HepG2 (cell line): ENCODE measurements at regions not wholly inside any gene's neighbourhood (a gene's known extent, or its start where the extent isn't known, plus 50 kb on each side); places are given as distances from the start of the nearest gene placed in this dataset.

Source experiments
- ATF4 ChIP-seq, 2 experiments: fragments of 450-650 bp in 1 of 2; sonication (generic) in 1 of 2; formaldehyde crosslinking; IDR thresholded peaks; 2 replicates each; pipeline versions ENCODE4 v1.5.0 to v1.8.0; 2020 to 2022; ENCODE audit warnings: mild to moderate bottlenecking in 1 of 2, missing genetic modification reagents in 1 of 2
- CSRNP2 ChIP-seq: sonication (generic); formaldehyde crosslinking; conservative IDR thresholded peaks from 2 replicates; pipeline ENCODE4 v1.8.0; 2022; ENCODE audit warnings: low read depth, missing genetic modification reagents
- EEA1 ChIP-seq: sonication (generic); formaldehyde crosslinking; IDR thresholded peaks from 2 replicates; pipeline ENCODE4 v1.5.1; 2020; ENCODE audit warnings: mild to moderate bottlenecking, missing genetic modification reagents, borderline replicate concordance
- FIP1L1 ChIP-seq: fragments of 200-400 bp; formaldehyde crosslinking; IDR thresholded peaks from 2 replicates; pipeline ENCODE4 v1.6.1; 2018; ENCODE audit warnings: low read depth, mild to moderate bottlenecking, low read length, moderate library complexity, borderline replicate concordance; ENCODE audit not compliant: insufficient read depth
- FOXA1 ChIP-seq, 2 experiments: fragments of 450-650 bp in 1 of 2; sonication (generic) in 1 of 2; formaldehyde crosslinking in 1 of 2; IDR thresholded peaks; 2 replicates each; pipeline versions ENCODE4 v1.4.0 to v1.6.1; 2016 to 2020; ENCODE audit warnings: missing genetic modification reagents in 1 of 2
- HIVEP1 ChIP-seq: sonication (generic); formaldehyde crosslinking; IDR thresholded peaks from 2 replicates; pipeline ENCODE4 v1.4.0; 2020; ENCODE audit warnings: mild to moderate bottlenecking, missing genetic modification reagents
- HNF4A ChIP-seq: sonication (generic); formaldehyde crosslinking; IDR thresholded peaks from 2 replicates; pipeline ENCODE4 v1.4.0; 2020; ENCODE audit warnings: missing genetic modification reagents
- KLF6 ChIP-seq: IDR thresholded peaks from 2 replicates; pipeline ENCODE4 v1.8.0; 2016; ENCODE audit warnings: missing biosample characterization, missing genetic modification reagents
- NCOR1 ChIP-seq: fragments of 200-600 bp; sonication (generic); IDR thresholded peaks from 2 replicates; pipeline ENCODE4 v1.7.0; 2017; ENCODE audit warnings: antibody characterized with exemption, low read length, borderline replicate concordance
- RNF219 ChIP-seq: sonication (generic); formaldehyde crosslinking; IDR thresholded peaks from 2 replicates; pipeline ENCODE4 v1.5.0; 2020; ENCODE audit warnings: mild to moderate bottlenecking, missing genetic modification reagents
- SMARCC2 ChIP-seq: fragments of 450-650 bp; IDR thresholded peaks from 2 replicates; pipeline ENCODE4 v1.6.1; 2017; ENCODE audit warnings: antibody characterized with exemption, mild to moderate bottlenecking
- SNAPC2 ChIP-seq: sonication (generic); formaldehyde crosslinking; IDR thresholded peaks from 2 replicates; pipeline ENCODE4 v1.8.1; 2022; ENCODE audit warnings: mild to moderate bottlenecking, missing genetic modification reagents
- XBP1 ChIP-seq: sonication (generic); formaldehyde crosslinking; IDR thresholded peaks from 2 replicates; pipeline ENCODE4 v1.5.0; 2020; ENCODE audit warnings: missing genetic modification reagents
- ZMAT3 ChIP-seq: sonication (generic); formaldehyde crosslinking; conservative IDR thresholded peaks from 2 replicates; pipeline ENCODE4 v1.7.0; 2021; ENCODE audit warnings: missing genetic modification reagents
- ZNF280B ChIP-seq: sonication (generic); formaldehyde crosslinking; IDR thresholded peaks from 2 replicates; pipeline ENCODE4 v1.5.0; 2020; ENCODE audit warnings: missing genetic modification reagents, mild to moderate bottlenecking, borderline replicate concordance
- ZNF609 ChIP-seq: sonication (generic); formaldehyde crosslinking; IDR thresholded peaks from 2 replicates; pipeline ENCODE4 v1.4.0; 2020; ENCODE audit warnings: mild to moderate bottlenecking, missing genetic modification reagents, borderline replicate concordance
- TF ChIP-seq, protein P1 (sequence below): IDR thresholded peaks from 2 replicates; pipeline ENCODE4 v1.6.1; 2016; ENCODE audit warnings: missing compliant biosample characterization, missing genetic modification reagents, borderline replicate concordance

- TF ChIP-seq RNF219 (CRISPR knock-in tag), result no peak
- TF ChIP-seq XBP1, result no peak
- TF ChIP-seq FOXA1 (IDR thresholded peaks at IDR 0.05), result no peak
- TF ChIP-seq FOXA1 (CRISPR knock-in tag; IDR thresholded peaks at IDR 0.05), result peak; percentile 63
- TF ChIP-seq NCOR1, result no peak
- peak; percentile 22; the same call in 1 of the 2 replicates for TF ChIP-seq SNAPC2 (CRISPR knock-in tag)
- TF ChIP-seq EEA1 (CRISPR knock-in tag), result no peak
- TF ChIP-seq KLF6, result no peak; the same call in 1 of the 2 replicates
- TF ChIP-seq ZNF609, result peak; percentile 85; the same call in 1 of the 2 replicates
- TF ChIP-seq ZMAT3 (CRISPR knock-in tag), result no peak
- no peak for TF ChIP-seq ZNF280B (CRISPR knock-in tag)
- TF ChIP-seq HIVEP1 (CRISPR knock-in tag), result no peak
- no peak; a peak in 1 of 4 replicates for TF ChIP-seq ATF4 (CRISPR knock-in tag; IDR thresholded peaks at IDR 0.05)
- no peak for TF ChIP-seq FIP1L1
- no peak for TF ChIP-seq CSRNP2 (CRISPR knock-in tag)
- peak; percentile 91 for TF ChIP-seq HNF4A
- no peak for TF ChIP-seq SMARCC2
- TF ChIP-seq, protein P1, sequence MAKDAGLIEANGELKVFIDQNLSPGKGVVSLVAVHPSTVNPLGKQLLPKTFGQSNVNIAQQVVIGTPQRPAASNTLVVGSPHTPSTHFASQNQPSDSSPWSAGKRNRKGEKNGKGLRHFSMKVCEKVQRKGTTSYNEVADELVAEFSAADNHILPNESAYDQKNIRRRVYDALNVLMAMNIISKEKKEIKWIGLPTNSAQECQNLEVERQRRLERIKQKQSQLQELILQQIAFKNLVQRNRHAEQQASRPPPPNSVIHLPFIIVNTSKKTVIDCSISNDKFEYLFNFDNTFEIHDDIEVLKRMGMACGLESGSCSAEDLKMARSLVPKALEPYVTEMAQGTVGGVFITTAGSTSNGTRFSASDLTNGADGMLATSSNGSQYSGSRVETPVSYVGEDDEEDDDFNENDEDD (CRISPR knock-in tag), result no peak; the same call in 1 of the 2 replicates
Observed at GRCh38 chr17:13415871-13416416, 185.8 kb downstream of the HS3ST3A1 start (continued).
